Neural cell (in vitro differentiated cells): ENCODE measurements at regions not wholly inside any gene's neighbourhood (a gene's known extent, or its start where the extent isn't known, plus 50 kb on each side); places are given as distances from the start of the nearest gene placed in this dataset.

Experiments used
- EZH2 ChIP-seq: fragments of 200-600, 300-800 bp; shearing (Covaris generic), sonication (generic); IDR thresholded peaks from 2 replicates; pipeline ENCODE4 v1.6.1; 2014; ENCODE audit warnings: antibody characterized with exemption, low read length, borderline replicate concordance, mild to moderate bottlenecking; ENCODE audit not compliant: insufficient read depth, poor library complexity, severe bottlenecking
- RAD21 ChIP-seq: fragments of 450-650 bp; conservative IDR thresholded peaks from 2 replicates; pipeline ENCODE4 v1.6.1; 2014; ENCODE audit warnings: antibody characterized with exemption, mild to moderate bottlenecking, moderate library complexity
- SMC3 ChIP-seq: fragments of 450-650 bp; conservative IDR thresholded peaks from 2 replicates; pipeline ENCODE4 v1.6.1; 2014; ENCODE audit warnings: antibody characterized with exemption, mild to moderate bottlenecking, moderate library complexity; ENCODE audit not compliant: poor library complexity
- TF ChIP-seq, protein P1 (sequence below): fragments of 450-650 bp; IDR thresholded peaks from 2 replicates; pipeline ENCODE4 v1.5.1; 2014; ENCODE audit warnings: antibody characterized with exemption, mild to moderate bottlenecking, moderate library complexity; ENCODE audit not compliant: poor library complexity, severe bottlenecking

DNA sequence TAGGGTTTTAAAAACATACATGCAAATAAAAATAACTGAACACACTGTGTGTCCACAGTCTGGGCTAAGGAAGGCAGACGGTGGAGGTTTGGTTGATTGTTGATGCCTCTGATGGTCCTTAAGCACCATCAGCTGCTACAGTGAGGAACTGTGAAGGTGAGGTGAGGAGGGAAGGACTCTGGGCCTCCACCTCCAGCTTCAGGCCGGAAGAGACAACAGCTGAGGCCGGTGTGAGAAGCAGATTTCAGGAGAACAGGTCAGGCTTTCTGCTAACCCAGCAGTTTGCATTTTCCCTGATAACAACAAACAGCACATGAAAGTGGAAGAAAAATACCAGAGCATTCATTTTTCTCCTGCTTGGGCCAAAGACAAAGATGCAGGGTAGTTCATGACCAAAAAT, 189.9 kb upstream of the AJAP1 start:
- TF ChIP-seq, protein P1, sequence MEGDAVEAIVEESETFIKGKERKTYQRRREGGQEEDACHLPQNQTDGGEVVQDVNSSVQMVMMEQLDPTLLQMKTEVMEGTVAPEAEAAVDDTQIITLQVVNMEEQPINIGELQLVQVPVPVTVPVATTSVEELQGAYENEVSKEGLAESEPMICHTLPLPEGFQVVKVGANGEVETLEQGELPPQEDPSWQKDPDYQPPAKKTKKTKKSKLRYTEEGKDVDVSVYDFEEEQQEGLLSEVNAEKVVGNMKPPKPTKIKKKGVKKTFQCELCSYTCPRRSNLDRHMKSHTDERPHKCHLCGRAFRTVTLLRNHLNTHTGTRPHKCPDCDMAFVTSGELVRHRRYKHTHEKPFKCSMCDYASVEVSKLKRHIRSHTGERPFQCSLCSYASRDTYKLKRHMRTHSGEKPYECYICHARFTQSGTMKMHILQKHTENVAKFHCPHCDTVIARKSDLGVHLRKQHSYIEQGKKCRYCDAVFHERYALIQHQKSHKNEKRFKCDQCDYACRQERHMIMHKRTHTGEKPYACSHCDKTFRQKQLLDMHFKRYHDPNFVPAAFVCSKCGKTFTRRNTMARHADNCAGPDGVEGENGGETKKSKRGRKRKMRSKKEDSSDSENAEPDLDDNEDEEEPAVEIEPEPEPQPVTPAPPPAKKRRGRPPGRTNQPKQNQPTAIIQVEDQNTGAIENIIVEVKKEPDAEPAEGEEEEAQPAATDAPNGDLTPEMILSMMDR: no peak
- TF ChIP-seq RAD21 (no peak), EZH2 (no peak), SMC3 (no peak)
